ENCODE measurements at regions not wholly inside any gene's neighbourhood (a gene's known extent, or its start where the extent isn't known, plus 50 kb on each side); places are given as distances from the start of the nearest gene placed in this dataset.

GRCh38 chr6:117168296-117169063 is 96.9 kb upstream of the VGLL2 start:
- DNase-seq, result no peak

DNA sequence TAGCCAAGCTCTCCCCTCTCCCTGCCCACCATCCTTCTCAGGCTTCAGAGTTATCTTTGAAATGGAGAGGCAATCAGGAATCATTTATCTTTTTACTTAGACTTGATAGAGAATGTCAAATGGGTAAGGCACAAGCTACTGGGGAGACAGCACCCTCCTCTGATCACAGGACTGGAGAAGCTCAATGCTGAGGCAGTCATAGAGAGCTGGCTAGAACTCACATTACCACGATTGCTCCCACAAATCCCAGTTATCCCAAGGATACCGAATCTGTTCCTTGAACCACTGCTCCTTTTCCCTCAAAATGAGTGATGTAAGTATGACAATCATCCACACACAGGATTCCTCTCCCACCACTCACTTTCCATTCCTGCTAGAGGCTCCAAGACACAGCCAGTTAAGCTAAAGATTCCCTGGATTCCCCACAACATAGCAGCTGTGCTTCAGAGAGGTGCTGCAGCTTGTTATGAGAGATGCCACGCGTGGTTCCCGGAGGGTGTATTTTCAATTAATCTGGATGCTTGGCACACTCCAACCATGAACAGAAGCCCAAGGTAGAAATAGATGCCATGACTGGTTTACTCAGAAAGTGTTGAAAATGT is 96.2 kb upstream of the VGLL2 start:
- DNase-seq, result no peak

GRCh38 chr6:117169781-117170281 is 95.5 kb upstream of the VGLL2 start:
- DNase-seq, result no peak

GRCh38 chr6:117174835-117175360 is 90.5 kb upstream of the VGLL2 start:
- DNase-seq, result no peak

GRCh38 chr6:117188627-117189201 is 76.6 kb upstream of the VGLL2 start:
- no peak for DNase-seq

DNA sequence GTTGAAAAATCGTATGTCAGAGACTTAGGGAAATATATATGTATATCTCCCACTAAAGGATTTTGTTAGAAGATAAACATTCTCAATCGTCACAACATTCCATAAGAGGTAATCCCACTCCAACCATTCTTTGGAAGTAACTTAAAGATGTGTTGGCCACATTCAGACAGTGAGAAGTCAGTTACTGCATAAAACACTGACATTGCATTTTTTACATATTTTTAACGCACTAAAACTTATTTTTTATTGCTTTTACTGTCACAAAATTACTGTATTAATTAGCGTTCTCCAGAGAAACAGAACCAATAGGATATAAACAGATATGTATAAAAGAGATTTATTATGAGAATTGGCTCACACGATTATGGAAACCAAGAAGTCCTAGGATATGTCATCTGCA is 74.3 kb upstream of the VGLL2 start:
- DNase-seq, result no peak

GRCh38 chr6:117191448-117191847 is 73.9 kb upstream of the VGLL2 start:
- no peak for DNase-seq

GRCh38 chr6:117194271-117194670 is 71.1 kb upstream of the VGLL2 start:
- no peak for DNase-seq

DNA sequence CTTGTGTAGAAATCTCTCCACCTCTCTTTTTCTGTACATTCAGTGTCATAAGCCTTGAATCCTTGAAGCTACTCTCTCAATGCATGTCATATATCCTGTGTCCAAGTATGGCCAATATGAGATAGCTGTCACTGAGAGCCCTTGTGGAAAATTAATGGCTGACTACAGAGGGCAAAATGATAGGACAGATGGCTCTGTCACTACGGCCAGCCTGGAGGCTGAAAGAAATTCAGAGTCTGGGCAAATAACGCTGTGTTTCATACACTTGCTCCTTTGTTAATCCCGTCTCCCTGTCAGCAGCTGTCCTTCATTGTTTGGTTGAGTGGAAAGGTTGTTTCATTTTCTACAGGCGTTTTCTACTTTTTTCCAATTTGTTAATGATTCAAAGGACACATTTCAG is 70.4 kb upstream of the VGLL2 start:
- DNase-seq, result peak in 2 of 51 donors; percentile 1 to 16

DNA sequence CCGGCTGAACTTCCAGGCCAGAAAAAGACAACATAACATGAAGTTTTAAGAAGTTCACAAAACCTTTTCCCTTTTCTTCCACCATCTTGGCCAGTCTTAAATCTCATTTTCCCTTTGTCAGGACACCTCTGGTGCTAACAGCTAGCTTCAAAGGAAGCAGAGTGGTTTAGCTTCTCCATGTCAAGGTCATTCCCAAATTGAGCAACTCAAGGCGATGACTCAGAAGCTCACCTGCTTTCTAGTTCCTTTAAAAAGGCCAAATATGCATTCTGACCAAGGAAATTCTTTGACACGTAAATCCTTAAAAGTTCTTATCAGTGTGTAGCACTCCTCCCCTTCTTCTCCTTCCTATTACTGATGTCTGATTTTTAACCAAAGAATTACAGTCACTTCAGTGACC is 69.6 kb upstream of the VGLL2 start:
- no peak for DNase-seq

DNA sequence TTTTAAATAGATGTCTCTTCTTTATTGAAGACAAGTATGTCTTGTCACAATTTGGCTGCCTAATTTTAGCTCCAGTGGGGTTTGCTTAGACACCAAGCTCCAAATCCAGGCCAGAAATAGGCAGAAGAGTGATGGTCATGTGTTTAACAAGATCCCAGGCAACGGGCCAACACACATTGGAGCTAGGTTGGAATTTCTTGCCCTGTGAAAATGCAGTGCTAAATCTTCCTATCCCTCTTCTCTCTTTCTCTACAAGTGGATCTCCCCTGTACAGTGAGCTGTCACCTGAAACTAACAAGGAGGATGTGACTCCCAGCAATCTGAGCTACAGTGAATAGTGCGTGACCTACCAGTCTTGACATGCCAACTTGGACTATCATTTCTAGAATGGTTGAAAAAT is 65.3 kb upstream of the VGLL2 start:
- no peak for DNase-seq

DNA sequence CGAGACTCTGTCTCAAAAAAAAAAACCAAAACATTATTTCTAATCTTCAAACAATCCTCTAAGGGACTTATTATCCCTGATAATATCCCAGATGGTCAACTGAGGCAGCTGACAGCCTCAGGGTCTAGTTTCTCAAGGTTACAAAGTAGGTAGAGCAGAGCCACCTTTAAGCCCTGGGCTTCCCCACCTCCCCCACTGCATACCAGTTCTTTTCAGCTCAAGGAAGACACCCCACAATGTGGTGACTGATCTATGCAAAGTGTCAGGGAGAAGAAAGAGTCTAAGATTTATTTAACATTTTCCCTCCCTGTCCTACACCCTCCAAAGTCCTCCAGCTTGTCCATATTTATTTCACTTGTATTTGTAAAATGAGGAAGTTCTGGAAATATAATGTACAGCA is 60.5 kb upstream of the VGLL2 start:
- no peak for DNase-seq

GRCh38 chr6:117205876-117206275 is 59.5 kb upstream of the VGLL2 start:
- no peak for DNase-seq

DNA sequence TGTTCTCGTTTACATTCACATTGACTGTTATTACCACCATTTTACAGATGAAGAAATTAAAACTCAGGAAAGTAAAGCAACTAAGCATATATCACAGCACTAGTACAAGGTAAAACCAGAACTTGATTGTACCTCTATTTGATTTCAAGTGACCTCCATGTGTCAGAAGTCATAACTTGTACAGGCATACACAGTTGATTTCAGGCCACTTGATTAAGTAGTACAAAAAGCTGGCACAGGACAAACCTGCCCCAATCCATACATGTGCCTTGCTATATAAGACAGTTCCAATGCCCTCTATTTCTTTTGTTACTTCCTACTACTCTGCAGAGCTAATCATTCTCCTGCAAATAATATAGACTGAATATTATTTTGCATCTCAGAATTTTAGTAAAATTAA is 58.8 kb upstream of the VGLL2 start:
- no peak for DNase-seq

GRCh38 chr6:117206944-117207687 is 58.2 kb upstream of the VGLL2 start:
- no peak for DNase-seq

GRCh38 chr6:117210279-117210678 is 55.1 kb upstream of the VGLL2 start:
- DNase-seq, result no peak

- no peak for DNase-seq
Observed at GRCh38 chr6:117215353-117216090, 49.8 kb upstream of the VGLL2 start.
